SKM-1 treated with dmso at 0.1 percent for 144 hours (cell line): ENCODE measurements at regions not wholly inside any gene's neighbourhood (a gene's known extent, or its start where the extent isn't known, plus 50 kb on each side); places are given as distances from the start of the nearest gene placed in this dataset.

ENCODE experiments used
- DNase-seq: peaks from one replicate; lab custom pipeline; 2025; ENCODE audit not compliant: unreplicated experiment; lab: John Stamatoyannopoulos, UW

DNA sequence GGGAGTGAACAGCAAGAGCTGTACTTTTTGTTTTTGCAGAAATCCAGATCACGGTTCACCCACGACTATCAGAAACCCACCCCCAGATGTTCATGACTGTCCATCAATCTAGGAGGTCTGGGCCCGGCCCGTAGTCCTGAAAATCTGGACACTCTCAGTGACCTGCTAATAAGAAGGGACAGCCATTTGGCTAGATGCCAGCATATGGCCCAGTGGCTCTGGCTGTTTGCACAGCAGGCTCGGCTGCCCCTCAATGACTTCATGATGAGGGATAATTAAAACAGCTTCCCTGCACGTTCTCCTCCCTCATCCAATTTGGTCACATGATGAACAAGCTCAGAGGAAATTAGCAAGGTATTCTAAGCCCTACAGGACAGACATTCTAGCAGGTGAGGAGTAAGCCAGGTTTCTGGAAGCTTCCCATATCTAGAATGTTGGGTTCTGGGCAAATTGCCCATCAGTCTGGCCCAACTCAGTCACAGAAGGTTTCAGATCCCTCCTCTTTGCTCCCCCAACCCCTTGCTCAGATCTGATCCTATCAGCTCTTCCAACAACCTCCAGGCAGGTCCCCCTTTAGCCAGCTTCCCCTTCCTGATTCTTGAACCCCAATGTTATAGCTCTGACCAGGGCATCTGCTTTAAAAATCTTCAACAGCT is 397.3 kb downstream of the SHANK2 start:
- DNase-seq, result no peak

DNA sequence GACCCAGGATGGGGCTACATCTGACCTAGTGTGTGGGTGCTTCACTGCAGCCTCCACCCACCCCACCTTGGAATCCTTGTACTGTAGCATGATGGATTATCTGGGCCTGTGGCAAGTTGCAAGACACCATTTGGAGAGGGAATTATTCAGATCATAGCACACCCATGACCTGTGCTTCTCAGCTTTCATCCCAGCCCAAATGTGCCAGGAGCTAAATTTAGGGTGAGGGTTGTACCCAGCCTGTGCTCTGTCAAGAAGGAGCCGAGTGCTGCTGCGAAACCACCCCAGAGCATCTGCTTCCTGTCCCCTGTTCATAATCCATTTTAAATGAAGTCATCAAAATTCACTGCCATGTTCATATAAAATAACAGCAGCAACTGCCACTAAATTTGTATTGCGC is 394.5 kb downstream of the SHANK2 start:
- no peak for DNase-seq

DNA sequence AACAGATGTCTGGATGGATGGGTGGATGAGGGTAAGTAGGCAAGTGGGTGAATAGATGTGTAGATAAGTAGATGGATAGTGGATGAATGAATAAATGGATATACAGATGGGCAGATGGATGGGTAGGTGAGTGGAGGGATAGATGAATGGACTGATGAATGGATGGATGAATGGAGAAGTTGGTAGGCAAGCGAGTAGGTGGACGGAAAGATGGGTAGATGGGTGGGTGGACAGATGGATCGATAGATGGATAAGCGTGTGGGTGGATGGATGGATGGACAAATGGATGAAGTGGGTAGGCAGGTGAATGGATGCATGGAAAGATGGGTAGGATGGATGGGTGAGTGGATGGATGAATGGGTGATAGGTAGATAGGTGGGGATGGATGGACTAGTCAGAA is 393.2 kb downstream of the SHANK2 start:
- no peak for DNase-seq

DNA sequence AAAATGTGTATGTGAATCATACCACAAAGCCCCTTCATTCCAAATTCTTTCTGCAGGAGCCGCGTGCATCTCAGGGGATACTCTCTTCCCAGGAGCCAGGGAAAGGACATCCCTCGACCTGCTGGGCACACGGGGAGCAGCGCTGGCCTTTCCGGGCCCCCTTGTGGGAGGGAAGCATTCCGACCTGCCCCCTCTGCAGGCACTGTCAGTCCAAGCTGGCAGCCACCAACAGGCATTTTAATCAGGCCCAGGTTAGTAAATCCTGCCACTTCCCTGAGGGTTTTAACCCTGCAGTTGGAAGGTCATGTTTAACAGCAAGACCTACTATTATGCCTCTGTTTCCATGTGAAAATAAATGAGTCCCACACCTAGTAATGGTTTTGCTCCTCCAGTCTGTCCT is 391.5 kb downstream of the SHANK2 start:
- DNase-seq, result no peak

DNA sequence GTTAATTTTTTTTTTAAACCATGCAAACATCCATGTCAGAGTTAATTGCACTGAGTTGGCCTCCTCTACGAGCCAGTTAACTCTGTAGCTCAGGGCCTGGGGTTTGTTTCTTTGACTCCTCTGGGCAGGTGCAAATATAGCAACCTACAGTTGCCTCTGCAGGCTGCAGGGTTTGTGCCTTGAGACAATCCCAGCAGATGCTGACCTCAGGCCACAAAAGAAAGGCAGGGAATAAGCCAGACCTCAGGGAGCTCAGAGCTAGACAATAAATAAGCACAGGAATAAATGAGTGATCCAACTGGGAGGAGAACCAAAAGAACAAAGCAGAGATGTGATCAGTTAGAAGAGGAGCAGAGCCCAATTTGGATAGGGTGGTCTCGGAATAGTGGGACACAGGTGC is 390.8 kb downstream of the SHANK2 start:
- DNase-seq, result no peak

DNA sequence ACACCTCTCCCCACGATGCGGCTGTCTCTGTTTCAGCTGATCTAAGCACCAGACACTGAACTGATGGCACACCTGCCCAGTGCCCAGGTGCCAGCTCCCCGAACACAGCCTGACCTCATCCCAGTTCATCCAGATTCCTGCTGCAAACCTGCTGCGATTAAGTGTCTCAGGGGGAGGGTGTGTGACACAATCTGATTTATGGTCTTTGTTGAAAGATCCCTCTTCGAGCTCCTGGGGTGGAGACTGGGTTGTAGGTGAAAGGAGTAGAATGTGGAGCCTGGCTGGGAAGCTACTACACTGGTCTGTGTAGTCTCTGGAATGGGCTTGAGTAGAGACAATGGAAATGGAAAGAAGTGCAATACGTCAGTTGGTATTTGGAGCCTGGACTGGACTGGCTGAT is 390.3 kb downstream of the SHANK2 start:
- DNase-seq, result no peak

DNA sequence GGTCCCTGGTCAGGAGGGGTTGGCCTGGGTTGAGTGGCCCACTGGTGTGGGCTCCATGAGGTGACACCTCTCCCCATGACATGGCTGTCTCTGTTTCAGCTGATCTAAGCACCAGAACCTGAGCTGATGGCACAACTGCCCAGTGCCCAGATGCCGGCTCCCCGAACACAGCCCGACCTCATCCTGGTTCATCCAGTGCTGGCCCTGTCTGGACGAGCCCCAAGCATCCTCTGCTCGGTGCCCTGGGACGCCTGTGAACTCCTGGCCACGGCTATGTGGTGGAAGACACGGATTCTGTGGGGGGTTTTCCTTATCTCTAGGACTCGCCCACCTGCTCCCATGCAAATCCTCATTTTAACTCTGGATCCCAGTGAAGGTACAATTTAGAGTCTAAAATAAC is 389.2 kb downstream of the SHANK2 start:
- DNase-seq, result no peak

DNA sequence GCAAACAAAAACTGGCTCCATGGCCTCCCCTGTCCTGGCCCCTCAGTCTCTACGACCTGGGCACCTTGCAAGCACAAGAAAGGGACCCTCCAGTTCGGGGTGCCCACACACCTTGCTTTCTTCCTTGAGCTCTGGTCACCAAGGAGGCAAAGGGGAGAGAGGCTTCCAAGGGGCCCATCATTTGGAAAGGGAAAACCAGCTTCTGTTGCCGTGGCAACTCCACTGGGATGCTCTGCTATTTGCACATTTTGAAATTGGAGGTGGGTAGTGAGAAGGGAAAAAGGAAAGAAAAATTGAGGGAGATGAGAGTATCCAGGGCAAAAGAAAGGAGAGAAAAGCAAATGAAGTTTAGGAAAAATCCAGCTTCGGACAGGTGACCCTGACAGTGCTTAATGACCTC is 388.4 kb downstream of the SHANK2 start:
- no peak for DNase-seq

DNA sequence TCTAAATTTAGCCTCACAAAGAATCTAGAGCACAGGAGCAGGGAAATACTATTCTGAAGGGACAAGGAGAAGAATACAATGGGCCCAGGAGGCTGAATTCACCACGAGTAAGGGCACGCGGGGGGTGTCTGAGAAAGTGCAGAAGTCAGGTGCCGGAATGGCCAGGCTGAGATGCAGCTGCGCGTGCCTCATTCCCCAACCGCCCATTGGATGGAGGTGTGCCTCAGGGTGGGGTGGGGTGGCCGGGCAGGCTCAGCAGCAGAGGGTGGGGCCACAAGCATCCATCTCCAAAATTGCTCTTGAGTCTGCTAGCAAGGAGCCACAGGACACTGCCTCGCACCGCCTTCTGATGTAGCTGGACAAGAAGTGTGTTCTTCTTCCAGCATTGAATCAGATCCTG is 387.0 kb downstream of the SHANK2 start:
- no peak for DNase-seq

DNA sequence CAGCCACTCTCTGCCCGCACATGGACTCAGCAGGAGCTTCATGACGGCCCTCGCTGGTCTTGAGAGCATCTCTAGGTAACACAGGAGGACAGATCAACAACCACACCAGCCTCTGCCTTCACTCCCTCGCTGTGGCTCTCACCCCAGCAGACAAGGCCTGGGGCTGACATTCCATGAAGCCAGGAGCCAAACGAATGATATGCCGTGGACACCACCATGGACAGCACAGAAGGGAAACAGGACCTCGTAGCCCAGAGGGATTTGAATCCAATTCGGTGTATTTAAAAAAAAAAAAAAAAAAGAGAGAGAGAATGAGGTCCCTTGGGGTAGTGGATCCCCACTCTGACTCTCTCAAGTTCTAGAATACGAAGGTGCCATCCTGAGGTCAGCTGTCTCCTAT is 385.5 kb downstream of the SHANK2 start:
- no peak for DNase-seq

DNA sequence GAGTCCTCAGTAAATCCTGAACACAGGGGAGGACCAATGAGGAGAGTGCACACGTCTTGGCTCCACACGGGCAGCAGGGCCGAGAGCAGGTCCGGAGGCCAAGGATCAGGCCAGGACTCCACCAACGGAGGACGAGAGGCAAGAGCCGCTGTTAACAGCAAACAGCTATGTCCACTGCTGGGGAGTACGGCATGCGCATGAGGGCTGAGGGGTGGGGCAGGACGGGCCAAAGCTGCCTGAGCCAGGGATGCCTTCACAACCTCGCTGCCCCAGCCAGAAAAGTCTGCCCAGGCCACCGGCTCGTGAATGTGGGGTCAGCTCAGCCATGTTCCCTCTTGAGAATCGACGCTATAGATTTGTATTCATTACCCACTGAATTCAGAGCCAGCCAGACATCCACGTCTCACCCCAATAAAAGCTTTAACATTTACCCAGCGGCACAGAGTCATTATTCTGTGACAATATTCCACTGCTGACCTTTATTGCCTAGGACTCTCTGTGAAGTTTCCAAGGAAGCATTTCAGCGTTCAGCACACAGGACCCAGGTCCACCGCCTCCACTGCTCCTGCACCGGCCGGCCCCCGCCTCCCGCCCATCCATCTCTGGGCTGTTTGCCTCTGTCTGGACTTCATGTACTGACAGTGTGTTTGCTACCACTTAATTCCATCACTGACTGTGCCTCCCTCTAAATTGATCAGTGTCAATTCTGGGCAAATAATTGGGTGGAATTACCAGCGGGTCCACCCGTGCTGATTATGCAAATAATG is 384.9 kb downstream of the SHANK2 start:
- DNase-seq, result no peak

DNA sequence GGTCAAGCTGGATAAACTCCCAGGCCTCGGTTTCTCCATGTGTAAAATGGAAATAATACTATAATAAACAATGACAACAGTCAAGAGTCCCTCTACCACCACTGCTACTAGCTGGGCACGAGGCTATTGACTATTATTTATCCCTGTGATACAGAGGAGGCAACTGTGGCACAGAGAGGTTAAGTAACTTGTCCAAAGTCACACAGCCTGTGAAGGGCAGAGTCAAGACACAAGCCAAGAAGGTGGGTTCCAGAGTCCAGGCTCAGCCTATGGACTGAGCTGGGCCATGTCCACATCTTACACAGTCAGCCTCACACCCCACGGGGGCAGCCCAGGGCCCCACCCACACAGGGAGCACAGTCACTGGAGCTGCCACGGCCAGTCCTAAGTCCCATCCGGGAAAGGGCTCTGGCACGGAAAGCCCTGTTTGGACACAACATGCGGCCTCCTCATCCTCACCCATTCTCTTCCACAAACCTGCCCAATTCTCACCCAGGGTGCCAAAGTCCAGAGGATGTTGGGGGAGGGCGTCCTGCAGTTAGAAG is 384.0 kb downstream of the SHANK2 start:
- no peak for DNase-seq

DNA sequence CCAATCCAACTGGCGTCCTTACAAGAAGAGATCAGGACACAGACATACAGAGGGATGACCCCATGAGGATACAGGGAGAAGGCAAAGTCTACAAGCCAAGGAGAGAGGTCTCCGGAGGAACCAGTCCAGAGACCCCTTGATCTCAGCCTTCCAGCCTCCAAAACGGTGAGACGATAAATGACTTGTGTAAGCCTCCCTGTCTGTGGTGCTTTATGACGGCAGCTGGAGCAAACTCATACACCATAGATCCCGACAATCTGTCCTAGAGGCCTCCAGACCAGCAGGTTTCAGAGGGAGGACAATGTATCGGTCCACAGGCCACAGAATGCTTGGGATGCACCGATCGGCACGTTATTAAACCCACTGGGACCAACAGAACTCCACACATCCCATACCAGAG is 383.3 kb downstream of the SHANK2 start:
- DNase-seq, result no peak

DNA sequence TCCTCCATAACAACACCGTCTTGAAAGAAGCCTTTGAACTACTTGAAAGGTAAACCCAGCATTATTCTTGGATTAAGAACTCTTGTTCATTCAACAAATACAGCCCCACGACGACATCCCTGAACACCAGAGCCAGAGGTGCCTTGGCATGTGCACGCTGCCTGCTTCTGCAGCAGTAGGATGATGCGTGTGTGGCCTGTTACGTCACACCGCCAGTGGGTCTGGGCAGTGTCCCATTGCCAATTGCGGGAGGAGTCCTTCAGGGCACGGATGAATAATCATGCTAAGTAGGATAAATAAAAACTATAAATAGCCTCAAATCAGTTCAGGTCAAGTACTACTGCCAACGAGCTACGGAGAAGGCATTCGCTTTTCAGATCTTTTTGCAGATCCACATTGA is 380.5 kb downstream of the SHANK2 start:
- DNase-seq, result no peak

DNA sequence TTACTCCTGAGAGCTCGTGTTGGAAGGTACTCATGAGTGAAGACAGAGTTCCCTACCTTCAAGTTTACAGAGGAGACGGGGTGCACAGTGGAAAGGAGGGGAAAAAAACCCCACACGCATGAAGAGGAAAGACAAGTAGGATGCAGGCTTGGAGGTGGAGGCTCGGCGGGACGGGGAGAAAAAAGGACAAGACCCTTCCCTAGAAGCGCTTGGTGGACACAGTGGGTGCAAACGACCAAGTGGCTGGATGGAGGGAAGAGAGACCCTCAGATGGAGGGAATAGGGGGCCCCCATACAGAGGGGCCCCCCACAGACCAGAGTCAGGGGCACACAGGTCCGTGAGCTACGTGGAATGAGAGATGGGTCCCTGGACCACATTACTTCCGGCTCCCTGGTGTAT is 380.1 kb downstream of the SHANK2 start:
- no peak for DNase-seq

DNA sequence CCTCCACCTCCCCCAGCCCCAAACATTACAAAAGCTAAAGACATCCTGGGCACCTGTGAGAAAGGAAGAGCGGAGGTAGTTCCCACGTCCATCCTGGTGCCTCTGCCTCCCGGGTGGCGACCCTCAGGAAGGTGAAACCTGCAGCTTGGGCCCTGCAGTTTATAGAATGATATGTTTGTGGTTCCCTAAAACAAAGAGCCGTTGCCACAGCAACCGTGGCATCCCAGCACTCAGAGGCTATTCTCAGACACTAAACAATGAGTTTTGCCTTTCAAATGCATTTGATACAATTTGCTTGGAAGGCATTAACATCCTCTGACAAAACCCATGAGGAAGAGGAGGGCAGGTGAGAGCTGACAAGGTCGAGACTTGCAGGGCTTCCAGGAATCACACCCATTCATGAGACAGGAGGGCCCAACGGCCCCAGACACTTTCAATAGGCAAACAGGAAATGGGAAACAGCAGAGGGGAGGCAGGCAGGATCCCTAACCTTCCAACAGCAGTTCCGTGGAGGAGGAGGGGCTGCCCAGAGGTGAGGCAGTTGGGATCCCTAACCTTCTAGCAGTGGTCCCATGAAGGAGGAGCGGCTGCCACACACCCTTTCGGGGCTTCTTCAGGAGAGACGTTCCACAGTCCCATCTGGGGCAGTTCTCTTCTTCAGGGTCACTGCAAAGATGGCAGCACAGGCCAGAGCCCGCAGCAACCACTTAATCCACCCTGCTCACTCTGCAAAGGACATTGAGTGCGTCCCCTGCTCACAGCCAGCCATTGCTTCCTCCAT is 379.2 kb downstream of the SHANK2 start:
- DNase-seq, result no peak

DNA sequence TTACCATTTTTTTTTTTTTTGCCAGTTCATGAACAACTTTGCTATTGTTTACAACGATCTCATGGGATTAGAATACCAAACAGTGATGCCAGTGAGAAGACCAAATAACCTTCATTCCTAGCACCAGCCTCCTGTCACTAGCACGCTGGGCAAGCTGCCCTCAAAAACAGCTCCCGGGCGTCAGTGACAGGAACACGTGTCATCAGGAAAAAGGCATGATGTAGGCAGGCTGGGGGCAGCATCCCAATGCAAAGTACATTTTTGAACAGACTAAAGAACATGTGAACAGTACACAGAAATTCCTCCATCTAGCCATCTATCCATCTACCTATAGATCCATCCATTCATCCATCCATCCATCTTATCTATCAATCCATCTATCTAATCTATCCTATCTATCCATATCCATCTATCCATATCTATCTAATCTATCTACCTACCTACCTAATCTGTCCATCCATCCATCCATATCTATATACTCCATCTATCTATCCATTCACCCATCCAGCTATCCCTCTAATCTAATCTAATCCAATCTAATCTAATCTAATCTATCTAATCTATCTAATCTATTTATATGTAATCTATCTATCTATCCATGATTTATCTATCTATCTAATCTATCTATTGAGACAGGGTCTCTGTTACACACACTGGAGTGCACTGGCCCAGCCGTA is 378.5 kb downstream of the SHANK2 start:
- no peak for DNase-seq

DNA sequence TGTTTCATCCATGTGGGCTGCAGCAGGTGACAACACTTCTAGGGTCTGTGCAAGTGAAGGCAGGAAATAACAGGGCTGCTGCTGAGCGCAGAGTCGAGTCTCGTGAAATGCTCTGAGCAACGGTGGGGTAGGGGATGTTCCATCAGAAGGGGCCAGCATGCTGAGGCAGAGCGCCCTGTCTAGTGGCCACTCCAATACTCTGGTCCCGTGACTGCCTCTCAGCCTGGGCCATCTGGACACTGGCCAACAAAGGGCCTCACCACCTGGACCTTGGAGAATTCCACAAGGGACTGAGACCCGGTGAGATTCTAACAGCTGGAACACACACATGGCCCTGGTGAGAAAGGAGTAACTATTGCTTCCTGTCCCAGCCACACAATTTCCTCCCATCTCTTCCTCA is 375.7 kb downstream of the SHANK2 start:
- no peak for DNase-seq

DNA sequence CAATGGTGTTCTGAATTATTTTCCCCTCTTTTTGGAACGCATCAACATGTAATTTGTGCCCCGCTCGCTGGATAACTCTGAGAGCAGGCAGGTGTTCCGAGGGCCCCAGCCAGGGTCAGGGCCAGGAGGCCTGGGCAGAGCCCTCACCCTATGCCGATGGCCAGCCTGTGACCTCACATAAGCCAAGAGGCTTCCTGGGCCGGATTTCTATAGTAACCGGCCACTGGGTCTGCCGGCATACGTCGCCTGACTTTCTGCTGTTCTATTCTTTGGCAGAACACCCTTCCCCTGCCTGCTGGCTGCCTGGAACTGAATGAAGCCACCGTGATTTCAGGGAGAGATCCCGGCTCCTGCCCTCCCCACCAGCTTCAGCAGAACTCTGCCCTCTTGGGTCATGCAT is 375.2 kb downstream of the SHANK2 start:
- no peak for DNase-seq

DNA sequence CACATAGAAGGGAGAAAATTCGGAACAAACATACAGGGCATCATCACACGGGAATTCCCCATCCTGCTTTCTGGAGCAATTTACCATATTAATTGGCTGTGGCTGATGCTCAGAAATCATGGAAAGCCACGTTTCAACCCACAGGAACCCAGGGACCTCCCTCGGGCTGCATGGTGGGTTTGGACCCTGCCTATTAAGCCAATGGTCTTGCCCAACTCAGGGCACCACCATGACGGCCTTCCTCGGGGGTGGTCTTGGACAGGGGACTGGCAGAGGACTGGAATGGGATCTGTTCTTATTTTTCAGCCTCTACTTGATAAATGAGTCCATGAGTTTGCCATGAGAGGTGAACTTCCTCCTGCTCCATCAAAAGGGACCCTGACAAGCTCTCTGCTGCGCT is 374.0 kb downstream of the SHANK2 start:
- no peak for DNase-seq

DNA sequence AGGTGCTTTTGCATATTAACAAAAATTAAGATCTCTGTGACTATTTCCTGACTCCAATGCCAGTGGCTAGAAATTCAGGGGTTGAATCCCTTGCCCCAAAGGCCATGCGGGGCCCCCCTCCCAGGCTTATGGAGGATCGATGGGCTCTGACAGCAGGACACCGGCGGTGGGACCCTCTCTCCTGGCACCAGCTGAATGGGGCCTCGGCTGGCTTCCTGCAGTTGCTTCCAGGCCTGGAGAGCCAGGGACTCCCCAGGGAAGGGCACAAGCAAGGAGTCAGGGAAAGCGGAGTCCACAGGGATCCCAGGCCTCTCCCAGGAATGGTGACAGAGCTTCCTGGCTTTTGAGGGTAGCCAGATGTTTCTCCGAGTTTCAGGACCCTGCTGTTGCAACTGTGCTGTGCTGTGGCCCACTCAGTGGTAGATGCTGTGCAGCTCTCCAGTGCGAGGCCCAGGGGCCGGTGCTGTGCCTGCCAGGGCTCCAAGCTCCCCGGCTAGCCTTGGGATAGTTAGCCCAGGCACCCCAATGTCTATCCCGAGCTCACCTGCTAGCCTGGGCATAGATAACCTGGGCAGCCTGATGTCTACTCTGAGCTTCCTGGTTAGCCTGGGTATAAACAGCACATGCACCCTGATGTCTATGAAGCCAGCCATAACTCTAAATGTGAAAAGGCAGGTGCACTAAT is 372.6 kb downstream of the SHANK2 start:
- DNase-seq, result no peak
